GM19239 (cell line): ENCODE measurements at regions not wholly inside any gene's neighbourhood (a gene's known extent, or its start where the extent isn't known, plus 50 kb on each side); places are given as distances from the start of the nearest gene placed in this dataset.
"Not testable (repeated sequence)": the region's sequence is repeated elsewhere in the genome, so short reads cannot be mapped to it uniquely, and the experiment has no call there.

Experiments
- DNase-seq: peaks from one replicate; pipeline ENCODE4 v3.0.0; 2011; ENCODE audit warnings: low spot score; ENCODE audit not compliant: insufficient read length
- FAIRE-seq: peaks from 2 replicates; lab custom pipeline; 2011; peaks lifted over from hg19 to GRCh38; lab: Jason Lieb, UNC

GRCh38 chr10:84902553-84902952, 574.2 kb downstream of the CCSER2 start:
- no peak for DNase-seq

GRCh38 chr10:84903320-84903719, 574.9 kb downstream of the CCSER2 start:
- FAIRE-seq (no peak), DNase-seq (no peak)

More at GRCh38 chr10:84902553-84902952, 574.2 kb downstream of the CCSER2 start:
- no peak for FAIRE-seq

GRCh38 chr10:84907461-84908009, 579.1 kb downstream of the CCSER2 start:
- FAIRE-seq (no peak), DNase-seq (no peak)

GRCh38 chr10:84908491-84908890, 580.1 kb downstream of the CCSER2 start:
- FAIRE-seq = no peak
- no peak for DNase-seq

- FAIRE-seq = no peak
Measured at GRCh38 chr10:84921701-84922100, 593.3 kb downstream of the CCSER2 start.

GRCh38 chr10:84924131-84924530, 595.7 kb downstream of the CCSER2 start:
- DNase-seq = no peak
- no peak for FAIRE-seq

More at GRCh38 chr10:84921701-84922100, 593.3 kb downstream of the CCSER2 start:
- DNase-seq = no peak

- FAIRE-seq (no peak), DNase-seq (no peak)
Measured at GRCh38 chr10:84925495-84925894, 597.1 kb downstream of the CCSER2 start.

GRCh38 chr10:84933402-84933801, 605.0 kb downstream of the CCSER2 start:
- FAIRE-seq (no peak), DNase-seq (no peak)

- DNase-seq (no peak), FAIRE-seq (no peak)
Measured at GRCh38 chr10:84935772-84936171, 607.4 kb downstream of the CCSER2 start.

- FAIRE-seq (no peak), DNase-seq (no peak)
Measured at GRCh38 chr10:84938117-84938905, 609.9 kb downstream of the CCSER2 start.

- FAIRE-seq (no peak), DNase-seq (no peak)
Measured at GRCh38 chr10:84943541-84943940, 615.2 kb downstream of the CCSER2 start.

GRCh38 chr10:84944187-84944586, 615.8 kb downstream of the CCSER2 start:
- DNase-seq (no peak), FAIRE-seq (no peak)

- DNase-seq = no peak
- no peak for FAIRE-seq
Measured at GRCh38 chr10:84945791-84946190, 617.4 kb downstream of the CCSER2 start.

- DNase-seq (no peak), FAIRE-seq (no peak)
Measured at GRCh38 chr10:84946904-84947303, 618.5 kb downstream of the CCSER2 start.

- FAIRE-seq = no peak
- no peak for DNase-seq
Measured at GRCh38 chr10:84948644-84949043, 620.3 kb downstream of the CCSER2 start.

GRCh38 chr10:84951616-84952015, 623.2 kb downstream of the CCSER2 start:
- DNase-seq (no peak), FAIRE-seq (no peak)

- no peak for FAIRE-seq
Measured at GRCh38 chr10:84957427-84957826, 629.0 kb downstream of the CCSER2 start.

GRCh38 chr10:84965468-84965867, 637.1 kb downstream of the CCSER2 start:
- DNase-seq (no peak), FAIRE-seq (no peak)

More at GRCh38 chr10:84957427-84957826, 629.0 kb downstream of the CCSER2 start:
- DNase-seq = no peak

GRCh38 chr10:84966708-84967441, 638.5 kb downstream of the CCSER2 start:
- FAIRE-seq = no peak
- DNase-seq = no peak

- not testable (repeated sequence) for DNase-seq, FAIRE-seq
Measured at GRCh38 chr10:84969297-84969696, 640.9 kb downstream of the CCSER2 start.

- DNase-seq (no peak), FAIRE-seq (no peak)
Measured at GRCh38 chr10:84987039-84987438, 658.6 kb downstream of the CCSER2 start.
